Endothelial cell of umbilical vein (primary cell): ENCODE measurements at regions not wholly inside any gene's neighbourhood (a gene's known extent, or its start where the extent isn't known, plus 50 kb on each side); places are given as distances from the start of the nearest gene placed in this dataset.

Source experiments
- BruUV-seq: library from RNA; stranded (reverse); fragments of 400-500 nt; replicated peaks from 2 replicates; lab custom pipeline; 2021; lab: Mats Ljungman, UMichigan
- CTCF ChIA-PET: fragments of 300-600, 350-600 bp; sonication (Branson Sonifier 250); formaldehyde crosslinking; loops from one replicate; lab custom pipeline; 2021; ENCODE audit warnings: antibody characterized with exemption, inconsistent platforms; lab: Charles Lee
- POLR2A ChIA-PET: fragments of 300-600, 350-600 bp; sonication (Branson Sonifier 250); formaldehyde crosslinking; loops from one replicate; lab custom pipeline; 2021; ENCODE audit warnings: antibody characterized with exemption, inconsistent platforms; lab: Charles Lee
- DNase-seq: peaks from one replicate; pipeline ENCODE4 v3.0.0-alpha.2; 2011; ENCODE audit warnings: low read depth, low spot score
- FAIRE-seq: peaks from 2 replicates; lab custom pipeline; 2011; peaks lifted over from hg19 to GRCh38; lab: Jason Lieb, UNC
- H2AFZ ChIP-seq: 2 replicates; pipeline ENCODE4 v1.6.0; 2012; ENCODE audit warnings: low read depth, low read length, control low read depth, inconsistent platforms
- H3K27ac ChIP-seq: 2 replicates; pipeline ENCODE4 v1.5.1; 2011; ENCODE audit warnings: low read depth, mild to moderate bottlenecking, control low read depth, low read length, moderate library complexity; ENCODE audit not compliant: insufficient read depth
- H3K27me3 ChIP-seq, 2 experiments: 2 replicates each; pipeline versions ENCODE4 v1.6.0 to v1.6.1; 2011; ENCODE audit warnings: low read length in 2 of 2, mixed read lengths in 1 of 2; ENCODE audit not compliant: control insufficient read depth in 2 of 2, insufficient read depth in 2 of 2
- H3K36me3 ChIP-seq, 2 experiments: 2 replicates in 1 of 2; 3 replicates in 1 of 2; pipeline ENCODE4 v1.5.1; 2011; ENCODE audit warnings: low read length in 2 of 2, mild to moderate bottlenecking in 1 of 2, moderate library complexity in 1 of 2; ENCODE audit not compliant: control insufficient read depth in 2 of 2, insufficient read depth in 2 of 2; ENCODE audit errors: extremely low read depth in 1 of 2
- H3K4me1 ChIP-seq: 3 replicates; pipeline ENCODE4 v1.5.1; 2011; ENCODE audit warnings: mild to moderate bottlenecking, low read length; ENCODE audit not compliant: control insufficient read depth, insufficient read depth; ENCODE audit errors: extremely low read depth
- H3K4me2 ChIP-seq: 2 replicates; pipeline ENCODE4 v1.6.1; 2011; ENCODE audit warnings: low read length, control low read depth, mixed read lengths; ENCODE audit not compliant: insufficient read depth
- H3K4me3 ChIP-seq, 3 experiments: fragments of 200-600 bp in 1 of 3; sonication (generic), shearing (Covaris generic) in 1 of 3; replicated peaks in 1 of 3; 2 replicates each; pipeline ENCODE4 v1.5.1; 2011 to 2016; ENCODE audit warnings: control low read depth in 3 of 3, low read length in 3 of 3, mild to moderate bottlenecking in 2 of 3, inconsistent platforms in 1 of 3, low read depth in 1 of 3, moderate library complexity in 1 of 3; ENCODE audit not compliant: insufficient read depth in 1 of 3
- H3K79me2 ChIP-seq: 2 replicates; pipeline ENCODE4 v1.6.0; 2012; ENCODE audit warnings: low read length, inconsistent platforms; ENCODE audit not compliant: control insufficient read depth, insufficient read depth
- H3K9ac ChIP-seq: replicated peaks from 2 replicates; pipeline ENCODE3; 2011; ENCODE audit warnings: low read length, control low read depth; ENCODE audit not compliant: insufficient read depth; ENCODE audit errors: extremely low read depth
- H3K9me1 ChIP-seq: replicated peaks from 3 replicates; pipeline ENCODE4 v1.6.0; 2011; ENCODE audit warnings: mild to moderate bottlenecking, low read length; ENCODE audit not compliant: control insufficient read depth, insufficient read depth; ENCODE audit errors: extremely low read depth
- H3K9me3 ChIP-seq: replicated peaks from 2 replicates; pipeline ENCODE4 v1.5.1; 2012; ENCODE audit warnings: low read length, inconsistent platforms; ENCODE audit not compliant: control insufficient read depth, insufficient read depth
- H4K20me1 ChIP-seq: replicated peaks from 2 replicates; pipeline ENCODE3; 2011; ENCODE audit warnings: mild to moderate bottlenecking, low read length; ENCODE audit not compliant: control insufficient read depth, insufficient read depth; ENCODE audit errors: extremely low read depth
- CTCF ChIP-seq, 2 donors: IDR thresholded peaks; 1 replicate in 1 of 2; 2 replicates in 1 of 2; pipeline ENCODE4 v1.5.1; 2011; ENCODE audit warnings: low read length in 2 of 2, mild to moderate bottlenecking in 2 of 2, moderate library complexity in 2 of 2, control low read depth in 1 of 2, inconsistent platforms in 1 of 2, low read depth in 1 of 2; ENCODE audit not compliant: insufficient read depth in 1 of 2; ENCODE audit errors: extremely low read depth in 1 of 2
- EZH2 ChIP-seq: IDR thresholded peaks from 2 replicates; pipeline ENCODE4 v1.6.1; 2012; ENCODE audit warnings: borderline replicate concordance, low read depth, mild to moderate bottlenecking, moderate library complexity, low read length, inconsistent platforms; ENCODE audit not compliant: severe bottlenecking
- FOS ChIP-seq: IDR thresholded peaks from 2 replicates; pipeline ENCODE4 v1.6.1; 2011; ENCODE audit warnings: mild to moderate bottlenecking, low read length, moderate library complexity, borderline replicate concordance; ENCODE audit not compliant: insufficient read depth
- GATA2 ChIP-seq: IDR thresholded peaks from 2 replicates; pipeline ENCODE4 v1.7.0; 2011; ENCODE audit warnings: low read depth, mild to moderate bottlenecking, moderate library complexity, mixed read lengths, low read length; ENCODE audit not compliant: insufficient read length, insufficient read depth
- JUN ChIP-seq: IDR thresholded peaks from 2 replicates; pipeline ENCODE4 v1.6.1; 2011; ENCODE audit warnings: borderline replicate concordance, low read depth; ENCODE audit not compliant: insufficient read length, insufficient read depth
- MAX ChIP-seq: IDR thresholded peaks from 2 replicates; pipeline ENCODE4 v1.6.1; 2011; ENCODE audit not compliant: insufficient read depth, insufficient read length
- MYC ChIP-seq: IDR thresholded peaks from one replicate; pipeline ENCODE4 v1.6.1; 2011; ENCODE audit warnings: mild to moderate bottlenecking, low read depth, low read length
- POLR2A ChIP-seq: IDR thresholded peaks from 2 replicates; pipeline ENCODE4 v1.6.1; 2012; ENCODE audit warnings: low read depth, mild to moderate bottlenecking, control low read depth, low read length
- POLR2AphosphoS5 ChIP-seq: IDR thresholded peaks from 2 replicates; pipeline ENCODE4 v1.6.1; 2012; ENCODE audit warnings: low read depth, mild to moderate bottlenecking, control low read depth, low read length, moderate library complexity; ENCODE audit not compliant: insufficient read depth
- dilution Hi-C: fragments of 300-500 bp; cut with MboI; formaldehyde crosslinking; loops from one replicate; pipeline ENCODE4 v1.15.0; 2019; ENCODE audit warnings: low sequenced_read_pairs; ENCODE audit not compliant: extremely low pct_ligation_motif_present
- intact Hi-C: fragments of 100-400 bp; cut with micrococcal nuclease; formaldehyde crosslinking; loops from one replicate; pipeline ENCODE4 v1.10.0; 2022

GRCh38 chr6:14633479-14633878 lies 515.9 kb downstream of the CD83 start:
- Histone ChIP-seq H3K27ac (no peak overlapping the region), H3K9ac (no peak overlapping the region), H3K4me2 (no peak overlapping the region), H3K9me1 (no peaks in the 10 kb centered on the region), H3K9me3 (peaks cover 2% of the 10 kb centered on the region), H3K27me3 (no peaks in the 10 kb centered on the region), H3K4me1 (no peaks in the 10 kb centered on the region), H4K20me1 (no peaks in the 10 kb centered on the region), H3K4me3 (no peak overlapping the region), H3K79me2 (no peaks in the 10 kb centered on the region), H3K36me3 (no peaks in the 10 kb centered on the region), H2AFZ (no peak overlapping the region)
- BruUV-seq, result no TSS peak
- dilution Hi-C loops (no loop called here), intact Hi-C loops (no loop called here)
- POLR2A ChIA-PET, result no interaction called here
- CTCF ChIA-PET, result no interaction called here
- no peak for TF ChIP-seq CTCF (IDR thresholded peaks at IDR 0.05; ENCODE audit: extremely low read depth in 1 of 2, insufficient read depth in 1 of 2, low read depth in 1 of 2, low read length in 2 of 2)
- TF ChIP-seq GATA2, result no peak
- TF ChIP-seq POLR2A, result no peak
- no peak for TF ChIP-seq POLR2AphosphoS5
- no peak for DNase-seq
- FAIRE-seq, result no peak

- BruUV-seq, result no TSS peak
- Histone ChIP-seq H3K27me3 (no peaks in the 10 kb centered on the region), H3K4me2 (no peak overlapping the region), H3K9me1 (no peaks in the 10 kb centered on the region), H3K79me2 (no peaks in the 10 kb centered on the region), H4K20me1 (no peaks in the 10 kb centered on the region), H3K9me3 (peaks cover 2% of the 10 kb centered on the region), H3K36me3 (no peaks in the 10 kb centered on the region), H3K9ac (no peak overlapping the region), H3K27ac (no peak overlapping the region), H3K4me1 (no peaks in the 10 kb centered on the region), H2AFZ (no peak overlapping the region), H3K4me3 (no peak overlapping the region)
- intact Hi-C loops (no loop called here), dilution Hi-C loops (no loop called here)
- ChIA-PET POLR2A (no interaction called here), CTCF (no interaction called here)
- no peak for DNase-seq
- FAIRE-seq, result no peak
- TF ChIP-seq POLR2A (no peak), MAX (no peak), MYC (no peak), CTCF (IDR thresholded peaks at IDR 0.05; ENCODE audit: extremely low read depth in 1 of 2, insufficient read depth in 1 of 2, low read depth in 1 of 2, low read length in 2 of 2) (no peak), POLR2AphosphoS5 (no peak), JUN (no peak), EZH2 (no peak), FOS (no peak), GATA2 (no peak)
These were observed 516.5 kb downstream of the CD83 start for GRCh38 chr6:14634072-14634471.
